DOHH2 (cell line): ENCODE measurements at regions not wholly inside any gene's neighbourhood (a gene's known extent, or its start where the extent isn't known, plus 50 kb on each side); places are given as distances from the start of the nearest gene placed in this dataset.
"Not testable (repeated sequence)": the region's sequence is repeated elsewhere in the genome, so short reads cannot be mapped to it uniquely, and the experiment has no call there.

Experiments used
- CTCF ChIP-seq: fragments of 200-600 bp; sonication (generic); IDR thresholded peaks from one replicate; pipeline ENCODE4 v1.5.1; 2014; ENCODE audit warnings: antibody characterized with exemption, mild to moderate bottlenecking, low read depth, low read length; ENCODE audit not compliant: poor library complexity, severe bottlenecking
- EZH2phosphoT487 ChIP-seq: fragments of 200-600 bp; sonication (generic); IDR thresholded peaks from 2 replicates; pipeline ENCODE4 v1.6.1; 2017; ENCODE audit warnings: borderline replicate concordance, mild to moderate bottlenecking, antibody characterized with exemption, low read length, moderate library complexity, mixed read lengths

DNA sequence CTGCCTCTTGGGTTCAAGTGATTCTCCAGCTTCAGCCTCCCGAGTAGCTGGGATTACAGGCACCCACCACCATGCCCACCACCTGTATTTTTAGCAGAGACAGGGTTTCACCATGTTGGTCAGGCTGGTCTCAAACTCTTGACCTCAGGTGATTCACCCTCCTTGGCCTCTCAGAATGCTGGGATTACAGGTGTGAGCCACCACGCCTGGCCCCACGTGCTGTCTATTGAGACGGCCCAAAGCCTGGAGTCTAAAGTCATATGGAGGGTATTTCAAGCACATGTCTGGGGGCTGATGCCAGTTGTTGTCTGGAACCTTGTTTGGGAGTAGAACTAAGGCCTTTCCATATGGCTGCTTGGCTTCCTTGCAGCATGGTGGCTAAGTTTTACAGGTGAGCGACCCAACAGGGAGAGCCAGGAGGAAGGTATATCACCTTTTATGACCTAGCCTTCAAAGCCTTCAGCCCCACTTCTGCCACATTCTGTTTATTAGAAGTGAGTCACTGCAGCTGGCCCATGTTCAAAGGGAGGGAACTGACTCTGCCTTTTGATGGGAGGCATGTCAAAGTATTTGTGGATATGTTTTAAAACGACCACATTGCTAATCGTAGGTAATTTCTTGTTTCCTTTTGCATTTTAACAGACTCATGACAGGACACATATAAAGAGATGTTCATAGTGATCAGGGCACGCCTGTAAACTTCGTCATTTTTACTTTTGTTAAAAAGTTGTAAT lies 105.3 kb upstream of the GOLGA6L4 start:
- not testable (repeated sequence) for TF ChIP-seq CTCF, EZH2phosphoT487
